Ishikawa (cell line): ENCODE measurements at regions not wholly inside any gene's neighbourhood (a gene's known extent, or its start where the extent isn't known, plus 50 kb on each side); places are given as distances from the start of the nearest gene placed in this dataset.

Experiments used
- CEBPB ChIP-seq: IDR thresholded peaks from 2 replicates; pipeline ENCODE4 v1.6.1; 2012
- CREB1 ChIP-seq: IDR thresholded peaks from 2 replicates; pipeline ENCODE4 v1.6.1; 2012; ENCODE audit warnings: low read depth
- EGR1 ChIP-seq: IDR thresholded peaks from 2 replicates; pipeline ENCODE4 v1.6.1; 2012
- EP300 ChIP-seq: IDR thresholded peaks from 2 replicates; pipeline ENCODE4 v1.6.1; 2012; ENCODE audit warnings: borderline replicate concordance
- FOXM1 ChIP-seq: IDR thresholded peaks from 2 replicates; pipeline ENCODE4 v1.6.1; 2012; ENCODE audit warnings: low read depth, borderline replicate concordance
- MAX ChIP-seq: IDR thresholded peaks from 2 replicates; pipeline ENCODE4 v1.6.1; 2012
- NFIC ChIP-seq: IDR thresholded peaks from 2 replicates; pipeline ENCODE4 v1.6.1; 2012
- RAD21 ChIP-seq: IDR thresholded peaks from 2 replicates; pipeline ENCODE4 v1.6.1; 2012; ENCODE audit warnings: low read depth
- REST ChIP-seq: IDR thresholded peaks from 2 replicates; pipeline ENCODE4 v1.6.1; 2012; ENCODE audit warnings: low read depth, mild to moderate bottlenecking
- TAF1 ChIP-seq: IDR thresholded peaks from 2 replicates; pipeline ENCODE4 v1.6.1; 2012; ENCODE audit warnings: low read depth, mild to moderate bottlenecking
- TCF12 ChIP-seq: IDR thresholded peaks from 2 replicates; pipeline ENCODE4 v1.6.1; 2012; ENCODE audit warnings: low read depth
- TEAD4 ChIP-seq: IDR thresholded peaks from 2 replicates; pipeline ENCODE4 v1.6.1; 2012
- USF1 ChIP-seq: IDR thresholded peaks from 2 replicates; pipeline ENCODE4 v1.6.1; 2012
- YY1 ChIP-seq: IDR thresholded peaks from 2 replicates; pipeline ENCODE4 v1.6.1; 2012; ENCODE audit warnings: low read depth
- ZBTB7A ChIP-seq: IDR thresholded peaks from 2 replicates; pipeline ENCODE4 v1.6.1; 2012; ENCODE audit warnings: low read depth

- TF ChIP-seq CEBPB (no peak), MAX (no peak), EGR1 (no peak), TEAD4 (no peak), TAF1 (no peak), FOXM1 (no peak), EP300 (no peak), CREB1 (no peak), RAD21 (no peak), YY1 (no peak), REST (no peak), USF1 (no peak), ZBTB7A (no peak), NFIC (no peak), TCF12 (no peak)
Measured at GRCh38 chr10:2861632-2862210, 205.6 kb upstream of the PFKP start.

- TF ChIP-seq CREB1 (no peak), MAX (no peak), EGR1 (no peak)
Measured at GRCh38 chr10:2858452-2858851, 208.9 kb upstream of the PFKP start.

- TF ChIP-seq USF1 (no peak), TAF1 (no peak), NFIC (no peak), MAX (no peak), TEAD4 (no peak), CEBPB (no peak), RAD21 (no peak), TCF12 (no peak), EGR1 (no peak), YY1 (no peak), REST (no peak), FOXM1 (no peak), CREB1 (no peak)
Measured at GRCh38 chr10:2856598-2856997, 210.8 kb upstream of the PFKP start.

- no peak for TF ChIP-seq FOXM1
- TF ChIP-seq YY1, result no peak
- no peak for TF ChIP-seq REST
- TF ChIP-seq NFIC, result no peak
- no peak for TF ChIP-seq ZBTB7A
- TF ChIP-seq CREB1, result no peak
- TF ChIP-seq EP300, result no peak
- TF ChIP-seq MAX, result no peak
- TF ChIP-seq USF1, result no peak
- no peak for TF ChIP-seq TAF1
- TF ChIP-seq EGR1, result no peak
- no peak for TF ChIP-seq TCF12
- no peak for TF ChIP-seq CEBPB
Measured at GRCh38 chr10:2852574-2853323, 214.6 kb upstream of the PFKP start.
